ENCODE measurements at regions not wholly inside any gene's neighbourhood (a gene's known extent, or its start where the extent isn't known, plus 50 kb on each side); places are given as distances from the start of the nearest gene placed in this dataset.

- no peak for TF ChIP-seq CTCF (IDR thresholded peaks at IDR 0.05; ENCODE audit: extremely low read depth, missing control alignments)
- no peak for DNase-seq (ENCODE audit: low spot score)
These were observed 464.3 kb downstream of the EPM2A start for GRCh38 chr6:145271040-145271439.

- no peak for TF ChIP-seq CTCF (IDR thresholded peaks at IDR 0.05; ENCODE audit: extremely low read depth, missing control alignments)
- DNase-seq (ENCODE audit: low spot score) = no peak
These were observed 463.7 kb downstream of the EPM2A start for GRCh38 chr6:145271577-145271976.

- no peak for DNase-seq (ENCODE audit: low spot score)
- no peak for TF ChIP-seq CTCF (IDR thresholded peaks at IDR 0.05; ENCODE audit: extremely low read depth, missing control alignments)
These were observed 463.1 kb downstream of the EPM2A start for GRCh38 chr6:145272246-145272645.

GRCh38 chr6:145273136-145273535 lies 462.2 kb downstream of the EPM2A start:
- no peak for DNase-seq (ENCODE audit: low spot score)
- TF ChIP-seq CTCF (IDR thresholded peaks at IDR 0.05; ENCODE audit: extremely low read depth, missing control alignments) = no peak

GRCh38 chr6:145274083-145274482 lies 461.2 kb downstream of the EPM2A start:
- no peak for DNase-seq (ENCODE audit: low spot score)
- TF ChIP-seq CTCF (IDR thresholded peaks at IDR 0.05; ENCODE audit: extremely low read depth, missing control alignments) = no peak

- no peak for TF ChIP-seq CTCF (IDR thresholded peaks at IDR 0.05; ENCODE audit: extremely low read depth, missing control alignments)
- no peak for DNase-seq (ENCODE audit: low spot score)
These were observed 460.3 kb downstream of the EPM2A start for GRCh38 chr6:145275019-145275418.

- no peak for DNase-seq (ENCODE audit: low spot score)
- no peak for TF ChIP-seq CTCF (IDR thresholded peaks at IDR 0.05; ENCODE audit: extremely low read depth, missing control alignments)
These were observed 459.5 kb downstream of the EPM2A start for GRCh38 chr6:145275787-145276186.

Data from GM20000 (cell line).